Epithelial cell of esophagus (primary cell): ENCODE measurements at regions not wholly inside any gene's neighbourhood (a gene's known extent, or its start where the extent isn't known, plus 50 kb on each side); places are given as distances from the start of the nearest gene placed in this dataset.

Source experiments
- DNase-seq: peaks from one replicate; pipeline ENCODE4 v3.0.0; 2010; ENCODE audit warnings: low read depth
- H3K4me3 ChIP-seq: 2 replicates; pipeline ENCODE4 v1.5.1; 2011; ENCODE audit warnings: mild to moderate bottlenecking, low read length, control low read depth
- TF ChIP-seq, protein P1 (sequence below): IDR thresholded peaks from 2 replicates; pipeline ENCODE4 v1.5.1; 2011; ENCODE audit warnings: low read depth, mild to moderate bottlenecking, low read length, control low read depth, inconsistent platforms; ENCODE audit not compliant: insufficient read depth; ENCODE audit errors: missing control alignments

DNA sequence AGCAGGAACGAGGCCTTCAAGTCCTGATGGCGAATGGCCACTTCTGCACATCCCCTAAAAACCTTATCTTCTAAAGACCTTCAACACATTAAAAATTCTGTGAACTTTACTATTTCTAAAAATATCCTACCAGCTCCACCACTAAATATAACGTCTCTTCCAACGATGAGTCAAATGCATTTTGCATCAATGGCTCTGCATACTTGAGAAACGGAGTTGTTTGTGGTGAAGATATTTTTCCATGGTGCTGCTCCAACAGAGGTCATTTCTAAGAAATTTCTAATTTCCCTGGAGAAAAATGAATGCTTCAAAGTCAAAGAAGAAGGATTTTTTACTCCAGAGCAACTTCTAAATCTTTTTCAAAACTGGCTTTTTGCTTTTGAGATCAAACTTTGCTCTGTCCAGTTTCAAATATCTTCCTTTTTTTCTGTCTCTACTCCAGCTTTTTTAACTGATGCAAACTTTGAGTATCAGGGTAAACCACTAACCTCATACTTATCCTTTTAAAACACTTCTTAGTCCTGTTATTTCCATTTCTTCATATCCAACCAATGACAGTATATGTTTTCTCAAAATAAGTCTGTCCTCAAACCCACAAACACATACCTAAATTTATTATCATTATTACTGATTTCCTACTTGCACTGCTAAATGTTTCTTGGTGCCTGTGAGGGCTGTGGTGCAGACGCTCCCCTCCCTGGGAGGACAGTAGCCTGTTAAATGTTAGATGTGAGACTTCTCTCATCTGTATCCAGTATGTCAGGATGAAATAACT lies 258.1 kb downstream of the KLF6 start:
- TF ChIP-seq, protein P1, sequence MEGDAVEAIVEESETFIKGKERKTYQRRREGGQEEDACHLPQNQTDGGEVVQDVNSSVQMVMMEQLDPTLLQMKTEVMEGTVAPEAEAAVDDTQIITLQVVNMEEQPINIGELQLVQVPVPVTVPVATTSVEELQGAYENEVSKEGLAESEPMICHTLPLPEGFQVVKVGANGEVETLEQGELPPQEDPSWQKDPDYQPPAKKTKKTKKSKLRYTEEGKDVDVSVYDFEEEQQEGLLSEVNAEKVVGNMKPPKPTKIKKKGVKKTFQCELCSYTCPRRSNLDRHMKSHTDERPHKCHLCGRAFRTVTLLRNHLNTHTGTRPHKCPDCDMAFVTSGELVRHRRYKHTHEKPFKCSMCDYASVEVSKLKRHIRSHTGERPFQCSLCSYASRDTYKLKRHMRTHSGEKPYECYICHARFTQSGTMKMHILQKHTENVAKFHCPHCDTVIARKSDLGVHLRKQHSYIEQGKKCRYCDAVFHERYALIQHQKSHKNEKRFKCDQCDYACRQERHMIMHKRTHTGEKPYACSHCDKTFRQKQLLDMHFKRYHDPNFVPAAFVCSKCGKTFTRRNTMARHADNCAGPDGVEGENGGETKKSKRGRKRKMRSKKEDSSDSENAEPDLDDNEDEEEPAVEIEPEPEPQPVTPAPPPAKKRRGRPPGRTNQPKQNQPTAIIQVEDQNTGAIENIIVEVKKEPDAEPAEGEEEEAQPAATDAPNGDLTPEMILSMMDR: no peak
- no peak overlapping the region for H3K4me3 ChIP-seq
- DNase-seq: no peak

DNA sequence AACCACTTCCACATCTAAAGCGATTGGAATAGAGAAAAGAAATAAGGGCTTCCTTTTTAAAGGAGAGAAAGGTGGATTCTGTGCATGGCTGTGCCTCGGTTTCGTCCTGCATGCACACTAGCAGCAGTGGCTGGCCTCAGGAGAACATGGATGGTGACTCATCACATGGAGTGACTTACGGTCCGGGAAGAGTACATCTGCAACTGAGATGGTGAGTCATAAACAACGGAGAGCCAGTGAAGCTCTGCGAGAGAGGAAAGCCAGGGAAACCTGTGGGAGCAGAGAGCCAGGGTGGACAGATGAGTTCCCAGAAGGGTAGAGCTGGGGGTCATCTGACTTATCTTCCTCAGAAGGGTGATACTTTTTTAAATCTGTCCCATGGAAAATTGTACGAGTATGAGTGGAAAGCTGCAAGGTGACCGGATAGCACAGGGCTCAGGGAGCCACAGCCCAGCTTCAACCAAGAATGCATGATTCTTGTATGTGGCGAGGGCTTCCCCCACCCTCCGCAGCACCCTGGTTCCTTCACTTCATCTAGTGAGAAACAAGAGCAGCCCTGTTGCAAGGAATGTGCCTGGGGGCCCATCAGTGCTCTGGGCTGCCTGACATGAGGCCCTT lies 259.1 kb downstream of the KLF6 start:
- TF ChIP-seq, protein P1: no peak
- peak; percentile 98 for DNase-seq
- H3K4me3 ChIP-seq: no peak overlapping the region

DNA sequence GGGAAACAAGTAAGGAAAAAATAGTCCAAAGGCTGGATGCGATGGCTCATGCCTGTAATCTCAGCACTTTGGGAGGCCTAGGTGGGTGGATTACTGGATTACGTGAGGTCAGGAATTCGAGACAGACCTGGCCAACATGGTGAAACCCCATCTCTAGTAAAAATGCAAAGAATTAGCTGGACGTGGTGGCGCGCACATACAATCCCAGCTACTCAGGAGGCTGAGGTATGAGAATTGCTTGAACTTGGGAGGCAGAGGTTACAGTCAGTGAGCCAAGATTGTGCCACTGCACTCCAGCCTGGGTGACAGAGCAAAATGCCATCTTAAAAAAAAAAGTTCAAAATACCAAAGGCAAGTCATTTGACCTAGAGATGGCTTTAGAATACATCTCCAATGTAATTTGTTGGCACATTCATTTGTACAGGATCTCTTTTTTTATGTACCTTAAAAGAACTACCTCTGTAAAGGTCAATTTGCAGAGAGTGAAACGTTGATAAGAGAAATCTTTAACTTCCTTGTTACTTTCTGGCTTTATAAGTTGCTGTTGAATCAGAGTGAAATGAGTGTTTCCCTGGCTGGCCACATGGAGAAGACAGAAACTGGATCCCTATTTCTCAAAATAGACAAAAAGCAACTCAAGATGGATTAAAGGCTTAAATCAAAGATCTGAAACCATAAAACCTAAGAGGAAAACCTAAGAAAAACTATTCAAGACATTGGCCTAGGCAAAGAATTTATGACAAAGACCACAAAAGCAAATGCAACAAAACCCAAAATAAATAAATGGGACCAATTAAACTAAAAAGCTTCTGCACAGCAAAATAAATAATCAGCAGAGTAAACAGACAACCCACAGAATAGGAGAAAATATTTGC lies 260.7 kb downstream of the KLF6 start:
- H3K4me3 ChIP-seq: no peak overlapping the region
- TF ChIP-seq, protein P1: no peak
- no peak for DNase-seq

DNA sequence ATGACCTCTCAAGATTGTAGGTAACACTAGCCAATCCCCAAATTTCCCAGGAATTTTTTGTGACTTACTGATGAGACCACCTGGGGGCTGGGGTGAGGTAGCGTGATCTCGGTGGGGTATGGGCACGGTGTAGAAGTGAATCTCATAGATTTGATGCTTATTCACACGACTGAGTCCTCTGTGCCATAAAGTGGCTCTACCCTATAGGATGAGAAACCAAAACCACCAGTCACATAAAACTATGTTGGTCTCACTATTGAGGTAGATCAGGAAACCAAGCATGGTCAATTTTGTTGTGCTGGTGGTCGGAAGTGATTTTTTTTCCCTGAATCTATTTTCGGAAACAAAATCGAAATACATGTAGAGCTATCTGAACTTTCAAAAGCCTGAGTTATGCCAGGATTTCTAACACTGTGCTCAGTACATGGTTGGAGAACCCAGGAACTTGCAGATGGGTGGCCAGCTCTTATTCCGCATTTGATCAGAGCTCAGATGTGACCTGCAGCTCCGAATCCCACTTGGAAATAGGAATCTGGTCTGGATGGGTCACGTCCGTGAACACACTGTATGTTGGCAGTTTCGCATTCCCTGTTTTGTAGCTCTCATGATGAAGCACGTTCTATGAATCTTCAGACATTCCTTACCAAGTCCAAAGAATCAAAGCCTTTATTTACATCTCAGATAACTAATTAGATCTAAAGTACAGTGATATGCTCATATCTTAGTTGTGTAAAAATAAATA lies 261.5 kb downstream of the KLF6 start:
- TF ChIP-seq, protein P1: no peak
- DNase-seq: no peak
- no peak overlapping the region for H3K4me3 ChIP-seq

DNA sequence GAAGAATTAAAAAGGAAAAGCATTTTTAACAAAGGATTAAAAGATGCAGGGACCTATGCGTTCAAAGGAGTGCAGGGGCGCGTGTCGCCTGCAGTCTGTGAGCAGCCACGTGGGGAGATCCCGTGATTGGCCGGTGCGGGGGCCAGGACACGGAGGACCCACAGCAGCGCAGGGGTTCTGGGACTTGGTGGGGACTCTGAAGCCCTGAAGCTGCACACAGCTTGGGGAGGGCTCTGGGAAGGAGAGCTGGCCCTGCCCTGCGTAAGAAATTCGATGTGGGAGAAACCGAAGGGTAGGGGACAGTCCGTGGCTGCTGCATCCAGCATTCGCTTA lies 268.1 kb downstream of the KLF6 start:
- no peak overlapping the region for H3K4me3 ChIP-seq
- DNase-seq: no peak
- TF ChIP-seq, protein P1: no peak

DNA sequence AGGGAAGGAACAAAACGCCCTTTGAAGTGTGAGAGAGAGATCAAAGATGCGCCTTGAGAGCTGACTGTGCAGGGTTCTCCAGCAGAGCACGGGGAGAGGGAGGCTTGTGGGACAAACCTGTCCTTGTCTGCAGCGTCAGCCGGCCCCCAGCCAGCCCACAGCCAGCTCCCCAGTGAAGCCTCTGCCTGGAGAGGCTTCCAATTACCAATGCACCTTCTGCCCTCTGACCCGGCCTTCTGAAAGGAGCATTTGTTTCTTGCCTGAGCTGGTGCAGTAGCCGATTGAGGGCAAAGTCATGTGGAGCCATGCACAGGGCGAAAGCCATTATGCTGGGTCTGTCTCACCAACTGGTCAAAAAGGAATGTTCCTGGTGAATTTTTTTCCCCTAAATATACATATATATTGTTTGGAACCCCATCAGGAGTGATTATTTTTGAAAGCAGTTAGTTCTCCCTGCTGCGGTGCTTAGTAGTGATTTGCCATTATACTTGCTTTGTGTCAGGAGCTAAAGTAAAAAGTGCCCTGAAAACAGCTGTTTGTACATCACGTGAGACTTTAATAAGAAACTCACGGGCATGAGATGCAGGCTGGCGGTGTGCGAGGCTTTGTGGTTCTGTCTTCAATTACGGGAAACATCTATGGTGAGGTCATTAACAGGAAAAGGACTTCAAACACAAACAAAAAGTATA lies 268.6 kb downstream of the KLF6 start:
- DNase-seq: no peak
- TF ChIP-seq, protein P1: no peak
- no peak overlapping the region for H3K4me3 ChIP-seq
